22Rv1 (cell line): ENCODE measurements at regions not wholly inside any gene's neighbourhood (a gene's known extent, or its start where the extent isn't known, plus 50 kb on each side); places are given as distances from the start of the nearest gene placed in this dataset.

Source experiments
- CTCF ChIP-seq: fragments of 450-650 bp; IDR thresholded peaks from 2 replicates; pipeline ENCODE4 v1.5.1; 2017; ENCODE audit warnings: mild to moderate bottlenecking
- ZFX ChIP-seq: fragments of 450-650 bp; IDR thresholded peaks from 2 replicates; pipeline ENCODE4 v1.6.1; 2017; ENCODE audit warnings: antibody characterized with exemption, borderline replicate concordance

GRCh38 chr11:19306179-19306944, 65.6 kb upstream of the E2F8 start:
- no peak for TF ChIP-seq CTCF
- no peak for TF ChIP-seq ZFX
